ENCODE measurements at regions not wholly inside any gene's neighbourhood (a gene's known extent, or its start where the extent isn't known, plus 50 kb on each side); places are given as distances from the start of the nearest gene placed in this dataset.

- DNase-seq = no peak
These were observed 94.2 kb upstream of the FSHR start for GRCh38 chr2:49248506-49248905.

DNA sequence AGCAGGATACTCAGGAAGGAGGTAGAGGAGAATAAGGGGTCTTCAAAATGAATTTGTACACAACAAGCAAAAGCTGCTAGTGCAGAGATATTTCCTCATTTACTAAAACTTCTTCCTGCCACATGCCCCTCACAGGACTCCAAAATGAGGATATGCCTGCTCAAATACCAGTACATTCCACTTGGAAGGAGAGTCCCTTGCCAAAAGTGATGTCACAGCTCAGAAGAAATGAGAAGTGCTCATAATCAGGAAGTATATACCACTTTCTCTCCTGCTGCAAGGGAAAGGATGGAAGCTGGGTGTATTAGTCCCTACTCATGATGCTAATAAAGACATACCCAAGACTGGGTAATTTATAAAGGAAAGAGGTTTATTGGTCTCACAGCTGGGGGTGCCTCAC, 87.7 kb upstream of the FSHR start:
- DNase-seq = no peak

DNA sequence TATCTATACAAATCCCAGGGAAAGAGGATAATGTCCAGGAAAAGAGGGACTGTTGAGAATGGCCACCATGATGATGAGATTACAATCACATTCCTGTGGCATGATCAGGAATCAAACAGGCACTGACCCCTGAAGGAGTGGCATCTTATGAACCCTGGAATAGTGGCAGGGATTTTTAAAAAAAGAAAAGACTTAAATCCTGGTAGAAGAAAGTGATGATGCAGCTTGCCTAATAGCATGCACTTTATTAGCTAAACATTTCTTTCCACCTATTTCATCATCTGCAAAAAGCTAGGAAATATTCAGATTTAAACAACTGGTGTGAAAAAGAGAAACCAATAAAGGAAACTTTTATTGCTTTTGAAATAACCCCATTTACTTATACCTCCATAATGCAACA, 87.2 kb upstream of the FSHR start:
- DNase-seq = no peak

DNA sequence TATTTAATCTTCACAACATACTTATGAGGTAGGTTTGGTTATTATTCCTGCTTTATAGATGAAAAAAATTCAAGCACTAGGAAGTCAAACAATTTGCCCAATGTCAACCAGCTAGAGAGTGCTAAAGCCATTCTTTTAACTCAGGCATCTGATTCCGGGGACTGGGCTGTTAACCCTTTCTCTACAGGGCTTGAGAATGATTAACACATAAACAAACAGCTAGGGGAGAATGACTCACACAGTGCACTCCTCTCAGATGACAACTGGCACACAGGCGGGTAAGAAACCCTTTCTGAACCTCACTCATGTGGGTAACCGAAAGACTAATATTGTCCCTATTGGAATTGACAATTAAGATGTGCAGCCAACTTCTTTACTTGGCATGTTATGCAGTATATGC, 86.3 kb upstream of the FSHR start:
- DNase-seq = no peak

DNA sequence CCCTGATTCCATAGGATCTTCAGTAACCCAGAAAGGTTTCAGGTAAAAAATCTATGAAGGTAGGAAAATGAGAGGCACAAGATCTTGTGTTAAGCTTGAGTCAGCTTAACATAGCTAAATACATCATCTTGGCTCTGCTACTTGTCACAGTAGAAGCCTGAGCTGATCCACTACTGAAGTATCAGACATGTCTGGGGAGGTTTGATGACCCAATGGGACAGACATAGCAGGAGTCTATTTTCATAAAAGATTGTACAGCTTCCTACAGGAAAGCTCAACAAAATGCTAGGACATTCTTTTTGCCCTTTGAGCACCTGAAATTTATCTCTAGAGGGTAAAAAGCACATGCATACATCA, 84.3 kb upstream of the FSHR start:
- no peak for DNase-seq

DNA sequence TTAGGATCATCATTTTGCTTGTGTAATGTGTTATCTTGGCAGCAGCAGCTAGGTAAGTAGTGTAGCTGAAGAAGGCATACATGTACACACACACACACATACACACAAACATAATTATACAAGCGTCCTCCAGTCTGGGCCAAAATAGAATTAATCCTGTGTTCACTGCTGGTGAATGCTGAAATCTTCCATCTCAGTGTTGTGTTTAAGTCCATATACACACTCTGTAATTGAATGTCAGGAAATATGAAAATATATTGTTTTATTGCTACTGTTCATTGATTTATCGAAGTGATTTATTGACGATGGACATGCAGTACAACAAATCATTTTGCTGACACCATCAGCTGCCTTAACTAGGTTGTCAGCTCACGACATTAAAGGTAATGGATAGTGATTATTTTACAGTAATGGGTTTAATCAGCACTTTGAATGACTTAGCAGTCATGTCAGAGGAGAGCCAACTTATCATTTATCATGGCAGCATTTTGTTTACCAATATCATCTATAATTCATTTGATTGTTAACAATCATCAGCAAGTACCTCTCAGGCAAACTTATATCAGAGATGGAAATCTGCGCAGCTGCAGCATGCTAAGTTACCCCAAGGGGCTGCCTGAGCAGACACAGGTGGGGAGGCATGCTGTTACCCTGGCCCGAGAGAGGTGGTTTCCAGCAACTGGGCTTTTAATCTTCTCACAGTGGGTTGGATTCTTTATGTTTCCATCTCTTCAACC, 83.7 kb upstream of the FSHR start:
- DNase-seq = no peak

DNA sequence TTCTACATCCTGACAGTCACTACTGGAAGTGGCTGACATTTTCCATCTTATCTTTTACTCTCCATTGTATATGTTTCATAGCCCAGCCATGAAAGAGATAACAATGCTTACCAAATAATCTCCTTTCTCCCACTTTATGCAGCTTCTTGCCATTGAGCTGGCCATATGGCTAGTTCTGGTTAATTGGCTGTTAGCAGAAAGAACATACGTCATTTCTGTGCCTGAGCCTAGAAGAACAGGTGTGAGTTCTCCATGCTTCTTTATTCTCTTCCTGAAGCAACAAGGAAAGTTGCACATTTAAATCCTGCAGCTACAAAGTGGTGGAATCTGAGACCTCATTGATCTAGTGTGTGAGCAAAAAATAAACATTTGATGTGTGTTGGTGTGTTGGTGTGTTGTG, 82.0 kb upstream of the FSHR start:
- no peak for DNase-seq

- no peak for DNase-seq
These were observed 72.0 kb upstream of the FSHR start for GRCh38 chr2:49226360-49226759.

- no peak for DNase-seq
These were observed 70.8 kb upstream of the FSHR start for GRCh38 chr2:49225126-49225525.

DNA sequence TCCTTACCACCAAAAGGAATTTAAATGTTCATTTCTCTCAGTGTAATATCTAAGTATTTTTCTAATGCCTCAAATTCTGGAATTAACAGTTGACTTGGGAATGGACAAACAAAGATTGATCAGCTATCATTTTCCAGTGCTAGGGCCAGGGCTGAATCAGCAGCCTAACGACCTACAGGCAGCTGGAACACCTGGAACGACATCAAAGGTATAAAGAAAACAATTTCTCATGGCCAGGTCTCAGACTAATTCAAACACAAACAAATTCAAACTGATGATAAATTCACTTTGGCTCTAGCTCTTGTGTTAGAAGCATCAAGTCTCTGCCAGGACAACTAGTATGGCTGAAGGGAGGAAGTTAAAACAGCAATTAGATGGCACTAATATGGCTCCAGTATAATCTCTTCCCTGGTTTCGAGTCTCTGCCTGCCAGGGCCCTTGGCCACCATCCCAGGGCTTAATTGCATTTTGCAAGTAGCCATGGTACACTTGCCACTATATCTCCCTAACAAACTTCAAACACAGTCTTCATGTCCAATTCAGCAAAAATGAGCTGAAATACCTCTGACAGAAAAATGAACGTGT, 70.2 kb upstream of the FSHR start:
- DNase-seq = peak; percentile 97

DNA sequence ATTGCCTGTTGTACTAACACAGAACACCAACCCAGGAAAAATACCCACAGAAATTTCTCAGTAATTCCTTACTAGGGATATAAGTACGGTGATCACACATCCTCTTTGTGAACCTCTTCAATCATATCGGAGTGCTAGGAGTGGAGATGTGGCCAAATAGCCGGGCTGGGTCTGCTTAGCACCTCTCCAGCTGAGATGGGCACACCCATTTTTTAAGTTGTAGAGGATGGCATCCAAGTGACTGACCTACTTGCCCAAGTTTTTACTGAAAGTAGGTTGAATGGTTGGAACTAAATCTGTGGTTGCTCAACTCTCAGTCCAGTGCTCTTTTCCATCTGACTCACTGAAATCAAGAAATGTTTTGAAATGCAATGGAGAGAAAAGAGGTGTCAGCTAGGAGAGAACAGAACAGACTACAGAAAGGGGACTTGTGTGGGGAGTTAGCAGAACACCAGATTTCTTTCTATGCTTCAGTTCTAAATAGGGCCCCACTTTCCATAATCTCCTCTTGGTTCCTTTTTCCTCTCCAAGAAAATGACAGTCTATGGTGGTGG, 68.7 kb upstream of the FSHR start:
- DNase-seq = no peak

GRCh38 chr2:49219741-49220140, 65.4 kb upstream of the FSHR start:
- no peak for DNase-seq

- no peak for DNase-seq
These were observed 55.9 kb upstream of the FSHR start for GRCh38 chr2:49210191-49210590.

- no peak for DNase-seq
These were observed 52.9 kb upstream of the FSHR start for GRCh38 chr2:49207204-49207603.

Data from NCI-H2081 treated with DMSO at 0.1 percent for 48 hours (cell line).